SK-N-SH (cell line): ENCODE measurements at regions not wholly inside any gene's neighbourhood (a gene's known extent, or its start where the extent isn't known, plus 50 kb on each side); places are given as distances from the start of the nearest gene placed in this dataset.

Experiments used
- CTCF ChIA-PET: fragments of 300-600, 350-600 bp; formaldehyde crosslinking; extraction: SDS; loops from one replicate; lab custom pipeline; 2021; lab: Yijun Ruan, JAX
- POLR2A ChIA-PET: fragments of 350-600 bp; sonication (Branson Sonifier 250); formaldehyde crosslinking; extraction: SDS; loops from one replicate; lab custom pipeline; 2020; ENCODE audit warnings: antibody characterized with exemption, inconsistent platforms; lab: Yijun Ruan, JAX
- DNase-seq: peaks from one replicate; pipeline ENCODE4 v3.0.0; 2012
- H2AFZ ChIP-seq: fragments of 200-600 bp; sonication (generic); 2 replicates; pipeline ENCODE4 v1.8.1; 2016; ENCODE audit warnings: antibody characterized with exemption, mild to moderate bottlenecking, low read depth
- H3F3A ChIP-seq: fragments of 200-600 bp; sonication (generic); replicated peaks from 2 replicates; pipeline ENCODE3; 2016; ENCODE audit warnings: antibody characterized with exemption, mild to moderate bottlenecking; ENCODE audit not compliant: insufficient read depth
- H3K27ac ChIP-seq, 2 experiments: fragments of 200-500 bp in 1 of 2; fragments of 200-600 bp in 1 of 2; sonication (Bioruptor generic) in 1 of 2; sonication (generic), shearing (Covaris generic) in 1 of 2; 2 replicates each; pipeline versions ENCODE4 v1.5.1 to v1.6.1; 2014 to 2016; ENCODE audit warnings: low read depth in 2 of 2, inconsistent platforms in 1 of 2, low read length in 1 of 2, mild to moderate bottlenecking in 1 of 2, mixed read lengths in 1 of 2
- H3K27me3 ChIP-seq: fragments of 200-600 bp; sonication (generic), shearing (Covaris generic); 2 replicates; pipeline ENCODE4 v1.6.1; 2016; ENCODE audit warnings: mixed run types; ENCODE audit not compliant: insufficient read depth
- H3K36me3 ChIP-seq, 2 experiments: fragments of 200-500 bp in 1 of 2; fragments of 200-600 bp in 1 of 2; sonication (Bioruptor generic) in 1 of 2; sonication (generic) in 1 of 2; replicated peaks in 1 of 2; 2 replicates each; pipeline versions ENCODE3 to v1.5.1; 2014 to 2016; ENCODE audit warnings: low read length in 1 of 2, mild to moderate bottlenecking in 1 of 2; ENCODE audit not compliant: insufficient read depth in 2 of 2, control insufficient read depth in 1 of 2
- H3K4me1 ChIP-seq, 2 experiments: fragments of 200-500 bp in 1 of 2; fragments of 200-600 bp in 1 of 2; sonication (Bioruptor generic) in 1 of 2; sonication (generic), shearing (Covaris generic) in 1 of 2; 2 replicates each; pipeline versions ENCODE4 v1.5.1 to v1.6.1; 2014 to 2016; ENCODE audit warnings: low read depth in 1 of 2, low read length in 1 of 2, mixed run types in 1 of 2; ENCODE audit not compliant: insufficient read depth in 2 of 2, control insufficient read depth in 1 of 2
- H3K4me2 ChIP-seq: fragments of 200-600 bp; sonication (generic), shearing (Covaris generic); 2 replicates; pipeline ENCODE4 v1.6.1; 2017; ENCODE audit warnings: mixed run types
- H3K4me3 ChIP-seq, 2 experiments: fragments of 200-500 bp in 1 of 2; fragments of 200-600 bp in 1 of 2; sonication (Bioruptor generic) in 1 of 2; sonication (generic), shearing (Covaris generic) in 1 of 2; 2 replicates each; pipeline versions ENCODE4 v1.5.1 to v1.8.1; 2014 to 2016; ENCODE audit warnings: low read depth in 2 of 2, inconsistent platforms in 1 of 2, low read length in 1 of 2, mild to moderate bottlenecking in 1 of 2, mixed read lengths in 1 of 2, moderate library complexity in 1 of 2
- H3K79me2 ChIP-seq: fragments of 200-600 bp; sonication (generic); 2 replicates; pipeline ENCODE4 v1.8.1; 2017; ENCODE audit warnings: mild to moderate bottlenecking; ENCODE audit not compliant: insufficient read depth
- H3K9ac ChIP-seq: fragments of 200-600 bp; sonication (generic); 2 replicates; pipeline ENCODE4 v1.6.1; 2017; ENCODE audit warnings: mixed run types
- H3K9me2 ChIP-seq: fragments of 200-600 bp; sonication (generic); 2 replicates; pipeline ENCODE4 v1.6.1; 2017; ENCODE audit warnings: mixed run types
- H3K9me3 ChIP-seq: fragments of 200-600 bp; sonication (generic); 2 replicates; pipeline ENCODE4 v1.6.1; 2017; ENCODE audit warnings: mixed run types, mild to moderate bottlenecking, moderate library complexity
- H4K20me1 ChIP-seq: fragments of 200-600 bp; sonication (generic); 2 replicates; pipeline ENCODE4 v1.6.1; 2017; ENCODE audit warnings: mild to moderate bottlenecking, mixed run types; ENCODE audit not compliant: insufficient read depth
- CHD2 ChIP-seq: fragments of 150-350 bp; IDR thresholded peaks from 2 replicates; pipeline ENCODE4 v1.6.1; 2018; ENCODE audit warnings: low read length; ENCODE audit not compliant: partially characterized antibody
- EP300 ChIP-seq, 2 experiments: IDR thresholded peaks; 2 replicates each; pipeline versions ENCODE4 v1.4.0 to v1.6.1; 2012; ENCODE audit warnings: borderline replicate concordance in 1 of 2, low read depth in 1 of 2, low read length in 1 of 2
- GATA2 ChIP-seq: sonication (generic); formaldehyde crosslinking; IDR thresholded peaks from 2 replicates; pipeline ENCODE4 v1.5.0; 2020; ENCODE audit warnings: mild to moderate bottlenecking, missing genetic modification reagents
- JUND ChIP-seq: IDR thresholded peaks from 2 replicates; pipeline ENCODE4 v1.4.0; 2012
- MXI1 ChIP-seq: IDR thresholded peaks from 2 replicates; pipeline ENCODE4 v1.6.1; 2012; ENCODE audit warnings: mild to moderate bottlenecking, low read depth, low read length, improper control_type of control experiment
- NRF1 ChIP-seq: IDR thresholded peaks from 2 replicates; pipeline ENCODE4 v1.6.1; 2012; ENCODE audit warnings: low read depth, mild to moderate bottlenecking, low read length
- POLR2AphosphoS5 ChIP-seq: IDR thresholded peaks from 2 replicates; pipeline ENCODE4 v1.6.1; 2012; ENCODE audit warnings: low read depth, low read length
- RCOR1 ChIP-seq: fragments of 150-350 bp; IDR thresholded peaks from 2 replicates; pipeline ENCODE4 v1.6.1; 2017; ENCODE audit warnings: antibody characterized with exemption, low read length
- RFX5 ChIP-seq: IDR thresholded peaks from 2 replicates; pipeline ENCODE4 v1.6.1; 2012; ENCODE audit warnings: mild to moderate bottlenecking, improper control_type of control experiment, low read length
- SIN3A ChIP-seq: IDR thresholded peaks from 2 replicates; pipeline ENCODE4 v1.6.1; 2012; ENCODE audit warnings: low read depth, mild to moderate bottlenecking, low read length, moderate library complexity, borderline replicate concordance
- TCF12 ChIP-seq: IDR thresholded peaks from 2 replicates; pipeline ENCODE4 v1.4.0; 2012
- WGBS: methylation state at CpG from one replicate; pipeline ENCODE4 v1.1.6; 2017; ENCODE audit warnings: low lambda C conversion rate; 5-methylcytosine and 5-hydroxymethylcytosine counted together
- TF ChIP-seq, protein P1 (sequence below): IDR thresholded peaks from 2 replicates; pipeline ENCODE4 v1.4.0; 2012; ENCODE audit warnings: low read depth, borderline replicate concordance
- TF ChIP-seq, protein P2 (sequence below): IDR thresholded peaks from 2 replicates; pipeline ENCODE4 v1.6.1; 2012; ENCODE audit warnings: mild to moderate bottlenecking, low read depth, low read length, moderate library complexity

DNA sequence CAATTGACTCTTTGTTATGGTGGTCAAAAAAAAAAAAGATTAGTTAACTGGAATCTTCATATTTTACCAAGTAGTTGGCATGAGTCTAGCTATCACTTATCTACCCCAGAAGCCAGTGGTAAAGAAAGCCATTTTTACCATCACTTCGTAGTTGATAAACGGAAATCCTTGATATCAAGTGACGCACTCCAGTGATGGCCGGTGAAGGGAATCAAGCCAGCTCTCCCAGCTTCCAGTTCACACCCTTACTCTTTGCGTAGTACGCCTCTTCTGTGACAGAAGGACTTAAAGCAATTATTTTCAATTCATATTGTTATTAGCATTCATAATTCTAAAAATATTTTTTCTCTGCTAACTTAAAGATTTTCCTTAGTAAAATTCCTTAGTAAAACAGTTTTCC lies 447.9 kb downstream of the GPATCH2 start (continued):
- TF ChIP-seq, protein P1, sequence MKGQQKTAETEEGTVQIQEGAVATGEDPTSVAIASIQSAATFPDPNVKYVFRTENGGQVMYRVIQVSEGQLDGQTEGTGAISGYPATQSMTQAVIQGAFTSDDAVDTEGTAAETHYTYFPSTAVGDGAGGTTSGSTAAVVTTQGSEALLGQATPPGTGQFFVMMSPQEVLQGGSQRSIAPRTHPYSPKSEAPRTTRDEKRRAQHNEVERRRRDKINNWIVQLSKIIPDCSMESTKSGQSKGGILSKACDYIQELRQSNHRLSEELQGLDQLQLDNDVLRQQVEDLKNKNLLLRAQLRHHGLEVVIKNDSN, result no peak

DNA sequence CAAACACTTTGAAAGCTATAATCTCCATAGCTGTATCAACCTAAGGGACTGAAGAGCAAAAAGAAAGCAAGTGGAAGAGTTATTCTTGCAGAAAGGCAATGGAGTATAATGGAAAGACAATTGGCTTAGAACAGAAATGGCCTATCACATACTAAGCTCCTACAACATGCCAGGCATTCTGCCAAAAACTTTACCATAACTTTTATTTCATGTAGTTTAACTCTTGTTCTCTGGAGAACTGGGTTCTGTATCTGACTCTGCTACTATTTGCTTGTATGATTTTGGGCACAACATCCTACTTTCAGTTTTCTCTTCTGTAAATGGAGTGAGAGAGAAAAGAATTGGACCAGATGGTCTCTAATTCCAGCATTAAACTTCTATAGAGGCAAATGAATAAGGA lies 449.1 kb downstream of the GPATCH2 start:
- DNase-seq, result no peak
- no peak overlapping the region for H3K9ac ChIP-seq
- H3K79me2 ChIP-seq, result no peaks in the 10 kb centered on the region
- ChIA-PET CTCF (interaction anchor here (0.5 to 1.4 kb wide), 3 partner anchors 12 to 432 kb away, joined by 3 to 6 read pairs (median 3); no protein-coding TSS in a partner anchor), POLR2A (no interaction called here)
- no peaks in the 10 kb centered on the region for H3F3A ChIP-seq
- H3K4me3 ChIP-seq, result no peak overlapping the region
- no peaks in the 10 kb centered on the region for H3K9me2 ChIP-seq
- peak overlapping the region in 1 of 2 experiments; percentile 65; a peak in 1 of 4 replicates for H3K27ac ChIP-seq
- TF ChIP-seq JUND (no peak), NRF1 (no peak), RCOR1 (no peak), RFX5 (no peak)
- TF ChIP-seq, protein P2, sequence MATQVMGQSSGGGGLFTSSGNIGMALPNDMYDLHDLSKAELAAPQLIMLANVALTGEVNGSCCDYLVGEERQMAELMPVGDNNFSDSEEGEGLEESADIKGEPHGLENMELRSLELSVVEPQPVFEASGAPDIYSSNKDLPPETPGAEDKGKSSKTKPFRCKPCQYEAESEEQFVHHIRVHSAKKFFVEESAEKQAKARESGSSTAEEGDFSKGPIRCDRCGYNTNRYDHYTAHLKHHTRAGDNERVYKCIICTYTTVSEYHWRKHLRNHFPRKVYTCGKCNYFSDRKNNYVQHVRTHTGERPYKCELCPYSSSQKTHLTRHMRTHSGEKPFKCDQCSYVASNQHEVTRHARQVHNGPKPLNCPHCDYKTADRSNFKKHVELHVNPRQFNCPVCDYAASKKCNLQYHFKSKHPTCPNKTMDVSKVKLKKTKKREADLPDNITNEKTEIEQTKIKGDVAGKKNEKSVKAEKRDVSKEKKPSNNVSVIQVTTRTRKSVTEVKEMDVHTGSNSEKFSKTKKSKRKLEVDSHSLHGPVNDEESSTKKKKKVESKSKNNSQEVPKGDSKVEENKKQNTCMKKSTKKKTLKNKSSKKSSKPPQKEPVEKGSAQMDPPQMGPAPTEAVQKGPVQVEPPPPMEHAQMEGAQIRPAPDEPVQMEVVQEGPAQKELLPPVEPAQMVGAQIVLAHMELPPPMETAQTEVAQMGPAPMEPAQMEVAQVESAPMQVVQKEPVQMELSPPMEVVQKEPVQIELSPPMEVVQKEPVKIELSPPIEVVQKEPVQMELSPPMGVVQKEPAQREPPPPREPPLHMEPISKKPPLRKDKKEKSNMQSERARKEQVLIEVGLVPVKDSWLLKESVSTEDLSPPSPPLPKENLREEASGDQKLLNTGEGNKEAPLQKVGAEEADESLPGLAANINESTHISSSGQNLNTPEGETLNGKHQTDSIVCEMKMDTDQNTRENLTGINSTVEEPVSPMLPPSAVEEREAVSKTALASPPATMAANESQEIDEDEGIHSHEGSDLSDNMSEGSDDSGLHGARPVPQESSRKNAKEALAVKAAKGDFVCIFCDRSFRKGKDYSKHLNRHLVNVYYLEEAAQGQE, result no peak
- no peak overlapping the region for H2AFZ ChIP-seq
- no peaks in the 10 kb centered on the region for H3K36me3 ChIP-seq
- H3K4me1 ChIP-seq, result peaks cover 0 to 22% of the 10 kb centered on the region in 2 experiments; a peak in 2 of 4 replicates
- H3K27me3 ChIP-seq, result no peaks in the 10 kb centered on the region
- H4K20me1 ChIP-seq, result no peaks in the 10 kb centered on the region
- H3K9me3 ChIP-seq, result no peaks in the 10 kb centered on the region
- no peak overlapping the region for H3K4me2 ChIP-seq

DNA sequence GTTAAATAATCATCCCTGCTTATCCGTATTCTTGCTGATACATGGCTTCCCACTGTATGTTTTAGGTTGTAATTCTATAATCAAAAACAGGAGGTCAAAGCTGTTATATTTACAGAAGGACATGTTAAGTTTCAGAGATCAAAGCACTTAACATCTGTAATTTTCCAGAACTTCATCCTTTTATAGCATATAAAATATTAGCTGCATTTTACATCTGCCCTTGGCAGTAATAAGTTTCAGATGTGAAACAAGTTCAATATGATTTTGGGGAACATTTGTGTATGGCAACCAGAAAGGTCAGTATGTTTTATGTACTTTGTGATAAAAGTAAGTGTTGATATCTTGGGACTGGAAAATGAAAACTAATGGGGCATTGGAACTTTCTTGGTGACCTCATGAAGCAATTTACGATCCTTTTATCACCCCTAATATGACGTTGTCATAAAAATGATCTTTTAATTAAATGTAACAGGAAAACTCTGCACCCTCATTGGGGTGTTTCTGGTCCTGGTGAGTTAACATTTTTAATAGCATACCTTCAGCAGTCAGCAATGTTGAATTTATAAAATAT lies 449.6 kb downstream of the GPATCH2 start:
- H4K20me1 ChIP-seq, result no peaks in the 10 kb centered on the region
- no peak overlapping the region for H3K9ac ChIP-seq
- DNase-seq, result peak; percentile 19
- H3K27ac ChIP-seq, result peak overlapping the region in 1 of 2 experiments; percentile 87; a peak in 1 of 4 replicates
- H3K27me3 ChIP-seq, result no peaks in the 10 kb centered on the region
- H3F3A ChIP-seq, result no peaks in the 10 kb centered on the region
- WGBS, result 26% methylated on average over 3 of the region's 3 CpGs
- no peaks in the 10 kb centered on the region for H3K9me2 ChIP-seq
- CTCF ChIA-PET, result interaction anchor here (0.5 to 1.4 kb wide), 5 partner anchors 12 to 432 kb away, joined by 3 to 6 read pairs (median 3); no protein-coding TSS in a partner anchor
- TF ChIP-seq EP300 (IDR thresholded peaks at IDR 0.05; ENCODE audit: borderline replicate concordance in 1 of 2, low read depth in 1 of 2, low read length in 1 of 2), result peak in 1 of 2 experiments; percentile 93; a peak in 2 of 4 replicates
- TF ChIP-seq TCF12, result peak; percentile 43
- no peak for TF ChIP-seq SIN3A
- TF ChIP-seq, protein P2, result no peak
- TF ChIP-seq CHD2, result peak; percentile 68
- TF ChIP-seq GATA2 (CRISPR knock-in tag), result peak; percentile 77
- peak; percentile 12; the same call in 1 of the 2 replicates for TF ChIP-seq MXI1
- peak; percentile 25; the same call in 1 of the 2 replicates for TF ChIP-seq POLR2AphosphoS5
- peak; percentile 91 for TF ChIP-seq RCOR1
- H2AFZ ChIP-seq, result no peak overlapping the region
- no peak overlapping the region for H3K4me2 ChIP-seq
- H3K36me3 ChIP-seq, result no peaks in the 10 kb centered on the region
- H3K4me1 ChIP-seq, result peaks cover 0 to 22% of the 10 kb centered on the region in 2 experiments; a peak in 2 of 4 replicates
- no peaks in the 10 kb centered on the region for H3K9me3 ChIP-seq
- no peak overlapping the region for H3K4me3 ChIP-seq
- no peaks in the 10 kb centered on the region for H3K79me2 ChIP-seq
- POLR2A ChIA-PET, result no interaction called here
